Hindlimb muscle (tissue), 1 donor: ENCODE measurements at regions not wholly inside any gene's neighbourhood (a gene's known extent, or its start where the extent isn't known, plus 50 kb on each side); places are given as distances from the start of the nearest gene placed in this dataset.

Experiments used
- DNase-seq: peaks from one replicate; pipeline ENCODE4 v3.0.0-alpha.2; 2013

DNA sequence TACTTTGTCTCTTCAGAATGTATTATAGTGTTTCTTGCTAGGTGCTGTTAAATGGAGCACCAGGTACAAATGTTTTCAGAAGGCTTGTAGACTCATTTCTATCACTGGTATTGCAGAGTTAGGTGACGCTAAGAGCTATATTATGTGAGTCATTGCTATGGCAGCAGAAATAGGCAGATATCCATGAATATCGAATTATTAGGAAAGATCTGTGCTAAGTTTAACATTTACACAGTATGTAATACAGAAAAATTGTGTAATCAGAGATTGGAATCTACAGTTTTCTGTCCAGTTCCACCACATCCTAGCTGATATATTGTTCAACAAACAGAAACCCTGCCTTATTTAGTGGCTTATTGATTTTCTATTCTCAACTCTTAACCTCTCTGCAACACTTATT lies 1025.5 kb downstream of the STIM2 start:
- DNase-seq: no peak

DNA sequence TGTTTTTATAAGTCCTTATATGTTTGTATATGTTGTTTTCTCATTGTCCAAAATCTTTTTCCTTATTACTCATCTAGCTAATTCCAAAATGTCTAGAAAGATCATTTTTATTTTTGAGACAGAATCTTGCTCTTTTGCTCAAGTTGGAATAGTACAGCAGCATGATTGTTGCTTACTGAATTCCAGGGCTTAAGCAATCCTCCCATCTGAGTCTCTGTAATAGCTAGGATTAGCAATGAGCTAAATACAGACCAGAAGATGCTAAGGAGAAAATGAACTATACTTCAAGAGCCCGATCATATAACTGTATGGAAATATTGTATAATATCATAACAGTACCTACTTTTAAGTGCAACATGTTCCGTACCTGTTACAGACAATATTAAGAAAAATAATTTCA lies 1027.0 kb downstream of the STIM2 start:
- no peak for DNase-seq

DNA sequence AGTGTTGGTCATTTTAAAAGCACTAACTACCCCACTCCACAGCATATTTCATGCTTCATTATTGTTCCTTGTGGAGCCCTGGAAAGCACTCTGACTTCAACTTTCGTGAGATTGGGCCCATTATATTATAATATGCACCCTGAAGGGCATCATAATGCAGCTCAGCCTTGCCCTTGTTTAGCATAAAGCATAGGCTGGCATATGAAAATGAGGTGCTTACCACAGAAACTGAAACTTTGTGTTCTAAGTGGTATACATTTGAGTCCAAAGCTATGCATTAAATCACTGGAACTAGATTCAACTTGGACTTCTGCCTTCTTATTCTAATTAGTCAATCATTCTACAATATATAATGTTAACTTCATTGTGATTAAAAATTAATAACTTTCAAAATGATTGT lies 1027.9 kb downstream of the STIM2 start:
- no peak for DNase-seq

- no peak for DNase-seq
Observed at GRCh38 chr4:27894951-27895350, 1034.3 kb downstream of the STIM2 start.

- no peak for DNase-seq
Observed at GRCh38 chr4:27908356-27908755, 1047.7 kb downstream of the STIM2 start.

- no peak for DNase-seq
Observed at GRCh38 chr4:27910227-27910626, 1049.6 kb downstream of the STIM2 start.

DNA sequence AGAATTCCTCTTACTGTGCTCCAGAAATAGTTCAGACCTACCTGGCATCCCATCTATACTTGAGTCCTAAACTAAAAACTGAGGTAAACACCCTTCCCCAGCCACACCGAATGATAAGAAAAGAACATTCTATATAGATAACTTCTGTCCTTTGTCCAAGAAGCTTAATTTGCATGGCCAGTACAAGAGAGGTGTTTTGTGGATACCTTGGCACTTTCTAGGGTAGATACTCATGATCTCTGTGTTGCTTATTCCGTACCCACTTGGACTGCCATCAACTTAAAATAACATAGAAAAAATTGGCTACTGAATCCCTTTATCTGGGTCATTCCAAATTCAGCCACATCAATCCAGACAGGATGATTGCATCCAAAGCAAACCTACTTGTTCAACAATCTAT lies 1050.4 kb downstream of the STIM2 start:
- no peak for DNase-seq

- DNase-seq: no peak
Observed at GRCh38 chr4:27913738-27914137, 1053.1 kb downstream of the STIM2 start.

DNA sequence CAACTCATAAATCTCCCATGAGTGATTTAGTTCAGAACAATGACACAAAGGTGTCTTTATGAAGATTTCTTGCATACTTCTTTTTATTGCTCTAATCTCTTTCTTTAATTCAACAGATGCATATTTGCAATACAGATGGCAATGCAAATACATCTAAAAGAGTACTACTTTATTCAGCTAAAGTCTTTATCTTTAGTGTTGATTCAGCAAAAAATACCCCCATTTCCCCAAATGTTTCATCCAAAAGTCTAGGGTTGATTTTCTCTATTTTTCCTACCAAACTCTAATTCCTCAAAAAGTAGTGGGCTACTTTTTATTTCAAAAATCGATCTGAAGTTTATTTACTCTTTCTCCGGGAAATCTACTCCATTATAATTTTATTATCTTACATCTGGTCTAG lies 1055.2 kb downstream of the STIM2 start:
- no peak for DNase-seq

- no peak for DNase-seq
Observed at GRCh38 chr4:27916452-27917184, 1056.0 kb downstream of the STIM2 start.

DNA sequence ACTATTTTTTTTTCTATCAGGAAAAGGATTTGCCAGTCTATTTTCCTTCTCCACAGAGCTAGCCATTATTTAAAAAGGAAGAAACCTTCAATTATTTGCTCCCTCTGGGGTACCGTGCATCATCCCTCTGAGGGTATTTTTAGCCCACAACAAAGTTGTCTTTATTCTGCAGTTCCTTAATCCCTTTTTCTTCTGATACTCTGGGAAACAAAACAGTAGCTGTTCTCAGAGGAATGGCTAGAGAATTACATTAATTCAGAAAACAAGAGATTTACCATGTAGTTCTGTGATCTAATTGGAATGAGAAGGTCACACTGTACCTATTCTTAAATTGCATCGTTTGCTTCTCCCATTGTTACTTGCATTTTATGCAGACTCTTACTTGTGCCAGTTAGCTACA lies 1056.7 kb downstream of the STIM2 start:
- no peak for DNase-seq

DNA sequence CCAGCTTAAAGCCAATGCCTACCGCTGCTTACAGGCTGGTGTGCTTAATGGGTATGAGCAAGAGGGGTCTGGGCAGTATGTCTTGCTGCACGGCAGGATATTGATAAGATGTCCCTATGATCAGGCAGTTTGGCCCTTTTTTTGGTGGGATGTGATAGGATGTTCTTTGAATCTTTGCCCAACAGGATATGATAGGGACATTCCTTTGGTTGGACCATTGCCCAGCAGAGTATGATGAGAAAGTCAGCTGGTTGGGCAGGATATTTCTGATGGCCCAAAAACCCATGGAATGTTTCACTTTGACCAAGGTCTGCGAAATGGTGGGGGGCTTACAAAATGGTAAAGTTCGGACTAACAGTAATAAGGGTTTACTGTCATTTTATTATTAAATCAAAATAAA lies 1060.6 kb downstream of the STIM2 start:
- DNase-seq: no peak

DNA sequence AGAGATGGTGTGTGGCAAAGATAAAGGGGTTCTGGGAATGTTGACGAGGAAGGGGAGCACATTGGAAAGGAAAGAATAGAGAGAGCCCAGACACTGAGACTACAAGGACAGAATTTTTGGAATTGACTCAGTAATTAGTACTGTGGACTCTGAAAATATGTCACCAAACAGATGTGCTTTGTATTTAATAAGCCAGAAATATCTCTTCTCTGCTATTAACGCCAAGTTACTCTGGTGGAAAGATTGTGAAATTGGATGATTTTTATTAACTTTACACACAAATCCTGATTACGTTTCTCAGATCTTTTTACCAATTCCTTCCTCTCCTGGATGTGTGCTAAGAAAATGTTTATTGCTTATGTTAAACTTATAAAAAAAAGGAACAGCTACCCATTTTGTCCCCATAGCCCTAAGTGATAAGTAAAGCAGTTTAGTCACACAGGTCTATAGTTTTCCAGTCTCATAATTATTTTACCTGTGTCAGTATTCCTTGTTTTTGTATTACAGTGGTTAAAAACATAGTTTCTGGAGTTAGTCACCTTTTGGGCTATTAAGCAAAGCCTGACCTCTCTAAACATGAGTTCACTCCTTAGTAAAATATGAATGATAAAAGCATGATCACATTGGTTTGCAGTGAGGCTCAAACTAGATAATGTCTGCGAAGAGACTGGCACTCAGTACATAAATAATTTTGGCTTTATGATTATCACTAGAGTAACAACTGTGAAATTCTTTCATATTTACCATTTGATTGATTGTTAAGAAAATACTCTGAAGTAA lies 1068.3 kb downstream of the STIM2 start:
- DNase-seq: no peak

GRCh38 chr4:27930291-27930690 lies 1069.7 kb downstream of the STIM2 start:
- DNase-seq: no peak

GRCh38 chr4:27930976-27931375 lies 1070.3 kb downstream of the STIM2 start:
- no peak for DNase-seq

- DNase-seq: no peak
Observed at GRCh38 chr4:27931584-27931983, 1070.9 kb downstream of the STIM2 start.

DNA sequence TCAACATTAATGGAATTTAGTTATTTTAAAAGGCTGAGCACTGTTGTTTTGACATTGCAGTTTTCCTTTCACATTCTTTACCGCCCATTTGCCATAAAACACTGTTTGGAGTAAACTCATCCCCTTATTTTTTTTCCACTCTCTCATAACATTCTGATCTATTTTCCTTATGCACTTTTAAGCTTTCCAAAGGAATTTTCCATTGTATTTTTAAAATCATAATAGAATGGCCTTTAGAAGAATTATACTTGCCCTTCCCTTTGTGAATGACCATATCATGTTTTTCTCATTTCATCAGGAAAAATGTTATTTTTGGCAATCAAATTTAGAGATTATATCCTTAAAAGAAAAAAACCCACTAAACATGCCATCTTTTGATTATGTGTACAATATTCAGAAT lies 1074.2 kb downstream of the STIM2 start:
- peak; percentile 22 for DNase-seq

DNA sequence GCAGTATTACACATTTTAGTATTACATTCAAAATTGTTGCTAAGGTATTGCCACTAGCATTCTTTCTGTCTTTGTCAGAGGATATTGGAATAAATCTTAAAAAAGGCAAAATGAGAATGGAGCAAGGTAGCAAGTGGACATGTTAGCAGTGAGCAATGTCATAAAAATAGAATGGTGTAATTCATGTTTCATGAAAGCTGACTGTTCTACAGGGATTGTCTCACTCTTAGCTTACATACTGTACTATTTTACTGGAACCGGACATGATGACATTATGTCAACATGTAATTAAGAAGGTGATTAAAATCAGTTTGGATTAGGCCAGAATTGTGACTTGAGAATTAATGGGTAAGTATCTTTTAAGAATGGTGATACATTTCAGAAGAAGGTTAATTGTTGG lies 1086.2 kb downstream of the STIM2 start:
- DNase-seq: no peak

GRCh38 chr4:27947302-27947701 lies 1086.7 kb downstream of the STIM2 start:
- DNase-seq: no peak

DNA sequence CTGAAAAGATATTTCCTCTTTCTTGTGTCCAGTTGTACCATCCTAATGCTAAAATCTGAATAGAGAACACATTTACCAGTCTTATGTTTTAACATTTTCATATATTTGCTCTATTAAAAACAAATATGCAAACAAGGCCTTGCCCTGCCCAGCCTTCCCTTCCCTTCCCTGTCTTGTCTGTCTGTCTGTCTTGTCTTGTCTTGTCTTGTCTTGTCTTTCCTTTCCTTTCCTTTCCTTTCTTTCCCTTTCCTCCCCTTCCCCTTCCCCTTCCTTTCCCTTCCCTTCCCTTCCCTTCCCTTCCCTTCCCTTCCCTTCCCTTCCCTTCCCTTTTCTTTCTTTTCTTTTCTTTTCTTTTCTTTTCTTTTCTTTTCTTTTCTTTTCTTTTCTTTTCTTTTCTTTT lies 1103.5 kb downstream of the STIM2 start:
- no peak for DNase-seq

- DNase-seq: no peak
Observed at GRCh38 chr4:27966664-27967063, 1106.0 kb downstream of the STIM2 start.

GRCh38 chr4:27973056-27973455 lies 1112.4 kb downstream of the STIM2 start:
- no peak for DNase-seq

- DNase-seq: no peak
Observed at GRCh38 chr4:27973700-27974099, 1113.1 kb downstream of the STIM2 start.

- no peak for DNase-seq
Observed at GRCh38 chr4:27974339-27974738, 1113.7 kb downstream of the STIM2 start.
